Suprapubic skin (tissue), 4 donors: ENCODE measurements at regions not wholly inside any gene's neighbourhood (a gene's known extent, or its start where the extent isn't known, plus 50 kb on each side); places are given as distances from the start of the nearest gene placed in this dataset.

Source experiments
- CTCF ChIP-seq, 2 donors: fragments of 200-600 bp in 1 of 2; fragments of 450-650 bp in 1 of 2; sonication (generic) in 1 of 2; IDR thresholded peaks; one replicate each; pipeline ENCODE4 v1.5.1; 2016 to 2019; ENCODE audit warnings: antibody characterized with exemption in 2 of 2, mild to moderate bottlenecking in 1 of 2, moderate library complexity in 1 of 2
- POLR2A ChIP-seq, 2 donors: fragments of 450-650 bp; IDR thresholded peaks; one replicate each; pipeline ENCODE4 v1.6.1; 2017; ENCODE audit warnings: antibody characterized with exemption in 2 of 2, mild to moderate bottlenecking in 2 of 2, moderate library complexity in 2 of 2
- POLR2AphosphoS5 ChIP-seq, 3 donors: sonication (generic); formaldehyde crosslinking; IDR thresholded peaks; one replicate each; pipeline ENCODE4 v1.6.1; 2017; ENCODE audit warnings: antibody characterized with exemption in 3 of 3

GRCh38 chr16:50440991-50441390, 72.2 kb upstream of the BRD7 start:
- TF ChIP-seq POLR2A (IDR thresholded peaks at IDR 0.05) (no peak), CTCF (IDR thresholded peaks at IDR 0.05) (no peak), POLR2AphosphoS5 (IDR thresholded peaks at IDR 0.05) (no peak)
